Suppressor macrophage treated with lipopolysaccharide for 4 hours (primary cell): ENCODE measurements at regions not wholly inside any gene's neighbourhood (a gene's known extent, or its start where the extent isn't known, plus 50 kb on each side); places are given as distances from the start of the nearest gene placed in this dataset.
"Not testable (repeated sequence)": the region's sequence is repeated elsewhere in the genome, so short reads cannot be mapped to it uniquely, and the experiment has no call there.

Experiments used
- DNase-seq: peaks from one replicate; pipeline ENCODE4 v3.0.0-alpha.2; 2020

DNA sequence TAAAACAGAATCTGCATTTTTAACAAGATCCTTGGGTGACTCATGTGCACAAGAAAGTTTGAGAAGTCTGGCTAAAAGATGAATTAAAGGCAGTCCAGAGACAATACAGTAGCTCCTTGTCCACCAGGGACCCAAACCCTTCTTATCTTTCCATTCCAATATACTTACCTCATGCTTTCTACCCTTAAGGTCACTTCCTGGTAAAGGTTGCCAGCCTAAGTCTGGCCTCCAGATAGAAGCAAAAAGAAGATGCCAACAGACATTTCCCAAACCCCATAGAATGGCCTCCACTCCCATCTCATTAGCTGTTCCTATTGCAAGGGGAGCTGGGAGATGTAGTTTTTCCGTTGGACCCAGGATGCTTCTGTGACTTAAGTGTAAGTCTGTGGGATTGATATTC, 101.4 kb upstream of the XYLT1 start:
- no peak for DNase-seq

DNA sequence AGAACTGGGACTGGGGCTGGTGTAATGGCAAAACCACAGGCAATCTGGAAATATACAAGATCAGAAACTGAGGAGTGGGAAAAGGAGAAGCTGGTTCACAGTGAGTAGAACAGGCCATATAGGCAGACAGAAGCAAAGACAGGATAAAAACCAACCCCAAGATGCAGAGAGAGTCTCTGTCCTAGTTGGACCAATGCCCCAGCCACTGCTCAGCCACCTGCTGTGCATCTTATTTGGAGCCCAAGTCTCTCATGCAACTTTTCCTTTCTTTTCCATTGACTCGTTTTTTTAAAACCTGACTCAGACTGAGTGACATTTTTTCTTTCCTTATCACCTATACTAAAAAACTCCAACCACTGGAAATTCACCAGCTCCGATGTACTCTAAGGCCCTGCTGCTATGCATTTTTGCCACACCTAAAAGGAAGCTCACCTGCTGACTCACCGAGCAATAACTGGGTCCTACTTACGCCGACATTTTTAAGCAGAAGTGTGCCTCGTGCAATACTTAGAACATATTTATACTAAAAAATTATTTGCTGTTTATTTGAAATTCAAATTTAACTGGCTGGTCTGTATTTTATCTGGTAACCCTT, 100.8 kb upstream of the XYLT1 start:
- DNase-seq = no peak

DNA sequence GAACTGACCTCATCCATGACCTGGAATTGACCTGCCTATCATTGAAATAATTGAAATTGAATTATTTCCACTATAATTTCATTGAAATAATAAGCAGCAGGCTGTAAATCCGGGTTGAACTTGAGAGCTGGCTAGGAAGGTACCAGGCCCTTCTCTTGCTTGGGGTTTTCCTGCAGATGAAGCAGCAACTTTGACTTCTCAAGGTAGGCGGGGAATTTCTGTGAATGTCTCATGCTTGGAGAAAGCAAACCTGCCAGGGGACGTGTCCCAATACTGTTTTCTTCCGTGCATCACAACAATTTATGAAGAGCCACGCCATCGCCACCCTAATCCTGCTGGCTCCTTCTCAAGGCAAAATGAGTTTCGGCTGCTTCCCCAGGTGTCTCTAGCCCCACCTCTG, 97.5 kb upstream of the XYLT1 start:
- no peak for DNase-seq

DNA sequence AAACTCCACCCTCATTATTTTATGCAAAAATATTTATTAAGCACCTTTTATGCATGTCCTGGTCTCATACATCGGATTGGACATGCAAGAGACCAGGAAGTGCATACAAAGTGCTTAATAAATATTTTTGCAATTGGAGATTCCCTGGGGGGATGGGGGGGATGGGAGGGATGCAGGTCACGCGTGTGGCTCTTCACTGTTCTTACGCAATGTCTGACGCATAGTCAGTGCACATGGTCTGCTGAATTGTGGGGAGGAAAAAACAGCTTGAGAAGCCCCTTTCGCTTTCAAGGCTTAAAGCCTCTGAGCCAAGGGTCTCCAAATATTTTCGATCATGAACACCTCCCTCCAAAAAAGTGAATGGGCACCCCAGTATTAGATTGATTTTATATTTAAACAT, 96.7 kb upstream of the XYLT1 start:
- DNase-seq = peak; percentile 9

DNA sequence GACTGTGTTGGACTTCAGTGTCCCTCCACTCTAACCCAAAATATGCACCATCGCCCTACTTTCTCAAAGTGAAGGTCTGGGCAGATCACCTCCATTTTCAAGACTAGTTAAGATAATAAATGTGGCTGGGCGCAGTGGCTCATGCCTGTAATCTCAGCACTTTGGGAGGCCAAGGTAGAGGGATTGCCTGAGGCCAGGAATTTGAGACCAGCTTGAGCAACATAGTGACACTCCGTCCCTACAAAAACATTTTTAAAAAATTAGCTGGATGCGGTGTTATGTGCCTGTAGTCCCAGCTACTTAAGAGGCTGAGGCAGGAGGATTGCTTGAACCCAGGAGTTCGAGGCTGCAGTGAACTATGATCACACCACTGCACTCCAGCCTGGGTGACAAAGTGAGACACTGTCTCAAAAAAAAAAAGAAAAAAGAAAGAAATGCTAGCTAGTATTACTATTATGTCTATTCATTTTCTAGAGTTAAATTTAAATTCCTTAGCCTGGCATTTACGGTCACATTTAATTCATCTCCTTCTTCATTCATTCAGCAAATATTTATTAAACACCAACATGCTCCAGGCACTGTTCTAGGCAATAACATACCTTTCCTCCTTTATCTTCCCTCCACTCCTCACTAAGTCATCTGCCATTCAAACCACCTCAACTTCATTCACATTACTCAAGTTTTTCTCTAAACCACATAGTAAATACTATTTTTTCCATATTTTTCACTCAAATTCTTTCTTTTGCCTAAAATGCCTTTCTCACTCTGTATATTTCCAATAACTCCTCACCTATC, 96.1 kb upstream of the XYLT1 start:
- no peak for DNase-seq

DNA sequence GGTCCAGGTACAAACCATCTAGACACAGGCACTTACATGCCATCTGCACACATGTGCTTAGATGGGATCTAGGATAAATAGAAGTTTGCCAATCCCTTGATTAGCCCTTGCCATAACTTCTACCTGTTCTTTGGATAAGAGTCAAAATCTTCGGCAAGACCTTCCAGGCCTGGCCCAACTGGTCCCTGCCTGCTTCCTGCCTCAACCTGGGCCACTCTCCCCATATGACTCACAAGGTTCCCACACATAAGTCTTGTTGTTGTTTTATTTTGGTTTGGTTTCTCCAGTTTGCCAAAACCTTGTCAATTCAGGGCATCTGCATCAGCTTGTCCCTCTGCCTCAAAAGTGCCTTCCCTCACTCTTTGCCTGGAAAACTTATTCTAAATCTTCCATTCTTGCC, 95.3 kb upstream of the XYLT1 start:
- no peak for DNase-seq

DNA sequence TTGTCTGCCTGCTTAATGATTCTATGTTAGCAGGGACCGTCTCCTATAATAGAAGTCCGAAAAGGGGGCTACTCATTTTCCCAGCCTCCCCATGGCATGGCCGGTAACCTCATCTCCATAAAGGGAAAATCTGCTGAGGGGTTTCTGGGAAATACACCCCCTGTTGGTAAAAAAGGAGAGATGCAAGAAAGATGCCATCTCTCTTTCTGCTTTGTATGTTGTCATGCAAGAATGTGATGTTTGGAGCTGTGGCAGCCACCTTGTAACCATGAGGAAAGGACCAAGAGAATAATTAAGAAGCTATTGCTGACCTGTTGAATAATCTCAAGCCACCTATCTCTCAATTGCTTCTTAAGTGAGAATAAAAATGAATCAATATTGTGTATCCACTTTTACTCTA, 94.8 kb upstream of the XYLT1 start:
- no peak for DNase-seq

DNA sequence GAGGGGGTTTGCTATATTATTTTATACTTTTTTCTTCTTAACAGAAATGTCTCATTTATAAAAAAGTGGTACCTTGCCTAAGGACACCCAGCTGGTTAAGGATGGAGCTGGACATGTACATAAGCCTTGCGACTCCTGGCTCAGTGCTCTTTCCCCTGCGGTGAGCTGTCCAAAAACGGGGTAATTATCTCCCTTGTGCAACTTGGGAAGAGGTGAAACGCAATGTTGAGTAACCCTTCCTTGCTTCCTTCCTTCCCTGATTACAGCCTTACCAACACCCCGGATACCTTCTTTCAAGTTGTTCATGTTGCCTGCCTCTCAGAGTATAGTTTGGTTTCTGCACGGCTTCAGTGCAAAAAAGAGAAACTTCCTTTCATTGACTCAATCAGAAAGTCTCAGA, 94.1 kb upstream of the XYLT1 start:
- DNase-seq = no peak

DNA sequence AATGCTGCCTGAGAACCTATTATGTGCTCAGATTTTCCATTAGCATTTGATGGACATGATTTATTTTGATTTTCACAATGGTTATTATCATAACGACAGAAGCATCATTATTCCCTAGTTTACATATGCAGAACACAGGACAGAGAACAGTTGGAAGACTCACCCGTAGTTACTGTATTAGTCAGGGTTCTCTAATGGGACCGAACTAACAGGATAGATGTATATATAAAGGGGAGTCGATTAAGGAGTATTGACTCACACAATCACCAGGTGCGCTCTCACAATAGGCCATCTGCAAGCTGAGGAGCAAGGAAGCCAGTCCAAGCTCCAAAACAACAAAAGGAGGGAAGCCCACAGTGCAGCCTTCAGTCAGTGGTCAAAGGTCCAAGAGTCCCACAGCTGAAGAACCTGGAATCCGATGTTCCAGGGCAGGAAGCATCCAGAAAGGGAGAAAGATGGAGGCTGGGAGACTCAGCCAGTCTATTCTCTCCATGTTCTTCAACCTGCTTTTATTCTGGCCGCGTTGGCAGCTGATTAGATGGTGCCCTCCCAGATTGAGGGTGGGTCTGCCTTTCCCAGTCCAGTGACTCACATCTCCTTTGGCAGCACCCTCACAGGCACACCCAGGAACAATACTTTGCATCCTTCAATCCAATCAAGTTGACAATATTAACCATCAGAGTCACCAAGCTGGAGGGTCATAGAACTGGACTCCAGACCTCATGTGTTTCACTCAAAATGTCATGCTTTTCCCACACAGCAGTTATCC, 92.7 kb upstream of the XYLT1 start:
- DNase-seq = no peak

DNA sequence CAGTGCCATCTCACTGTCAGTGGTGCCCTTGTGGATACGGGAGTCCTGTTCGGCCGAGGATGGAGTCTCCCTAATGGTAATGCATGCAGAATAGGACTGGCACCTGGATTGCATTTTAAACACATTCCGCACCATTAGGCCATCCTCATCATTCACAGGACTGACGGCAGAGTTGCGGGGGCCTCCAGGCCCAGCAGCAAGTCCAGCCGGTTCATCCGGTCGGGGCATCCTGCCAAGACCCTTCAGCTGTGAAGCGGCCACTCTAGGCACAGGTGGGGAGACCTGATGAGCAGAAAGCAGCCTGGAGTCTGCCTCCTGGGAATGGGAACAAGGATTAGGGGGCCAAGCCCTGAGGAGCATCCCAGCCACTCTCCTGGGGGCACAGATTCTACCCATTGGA, 90.3 kb upstream of the XYLT1 start:
- no peak for DNase-seq

DNA sequence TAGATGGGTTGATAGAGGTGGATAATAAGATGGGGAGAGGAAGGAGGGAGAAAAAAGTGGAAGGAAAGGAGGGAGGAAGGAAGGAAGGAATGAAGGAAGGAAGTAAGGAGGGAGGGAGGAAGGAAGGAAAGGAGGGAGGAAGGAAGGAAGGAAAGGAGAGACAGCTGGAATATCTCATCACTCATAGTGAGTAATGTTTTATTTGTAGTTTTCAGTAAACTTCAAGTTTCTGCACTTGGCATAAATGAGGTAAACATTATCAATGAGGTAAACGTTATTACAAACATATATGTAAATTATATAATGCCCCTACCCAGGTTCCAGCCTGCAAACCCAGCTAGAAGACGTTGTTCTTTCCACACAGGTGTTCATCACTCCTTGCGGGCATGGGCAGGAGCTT, 89.8 kb upstream of the XYLT1 start:
- no peak for DNase-seq

DNA sequence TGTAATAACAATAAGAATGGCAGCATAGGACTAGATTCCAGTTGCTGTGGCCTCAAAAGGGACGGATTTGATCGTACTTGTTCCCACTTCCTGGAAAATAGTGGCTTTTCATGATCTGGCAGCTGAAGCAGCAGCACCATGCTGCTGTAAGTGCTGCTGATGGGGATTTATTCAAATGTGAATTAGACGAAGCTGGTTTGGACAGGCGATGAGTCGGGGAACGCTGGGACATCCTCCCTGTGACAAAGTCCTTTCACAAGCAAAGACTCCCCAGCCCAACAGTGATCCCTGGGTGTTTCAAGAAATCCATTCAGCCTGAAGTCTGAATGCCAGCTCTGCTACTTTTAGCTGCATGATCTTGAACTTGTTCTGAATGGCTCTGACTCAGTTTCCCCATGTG, 88.6 kb upstream of the XYLT1 start:
- DNase-seq = no peak

DNA sequence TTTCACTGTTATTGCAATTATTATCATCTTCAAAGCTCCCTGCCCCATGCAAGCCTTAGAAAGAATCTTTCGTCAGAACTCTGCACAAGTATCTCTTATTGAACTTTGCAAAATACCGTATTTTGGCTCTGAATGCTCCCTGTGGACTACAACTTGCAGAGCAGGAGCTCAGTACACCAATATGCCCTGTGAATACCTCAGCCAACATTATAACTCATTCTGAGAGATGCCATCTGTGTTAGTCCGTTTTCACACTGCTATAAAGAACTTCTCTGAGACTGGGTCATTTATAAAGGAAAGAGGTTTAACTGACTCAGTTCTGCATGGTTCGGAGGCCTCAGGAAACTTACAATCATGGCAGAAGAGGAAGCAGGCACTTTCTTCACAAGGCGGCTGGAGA, 87.2 kb upstream of the XYLT1 start:
- DNase-seq = no peak

DNA sequence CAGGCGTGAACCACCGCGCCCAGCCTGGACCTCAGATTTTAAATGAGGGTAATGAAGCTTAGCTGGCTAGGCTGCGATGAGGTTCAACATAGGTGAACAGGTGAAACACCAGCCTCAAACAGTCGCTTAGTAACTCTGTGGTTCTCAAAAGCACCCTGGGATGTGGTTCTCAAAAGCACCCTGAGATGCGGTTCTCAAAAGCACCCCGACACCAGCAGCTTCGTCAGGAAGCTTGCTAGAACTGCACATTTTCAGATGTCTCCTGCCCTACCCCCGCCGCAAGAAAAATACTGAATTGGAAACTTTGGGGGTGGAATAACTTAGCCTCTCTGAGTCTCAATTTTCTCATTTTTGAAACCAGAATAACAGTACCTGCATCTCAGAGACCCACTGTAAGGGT, 86.7 kb upstream of the XYLT1 start:
- DNase-seq = no peak

DNA sequence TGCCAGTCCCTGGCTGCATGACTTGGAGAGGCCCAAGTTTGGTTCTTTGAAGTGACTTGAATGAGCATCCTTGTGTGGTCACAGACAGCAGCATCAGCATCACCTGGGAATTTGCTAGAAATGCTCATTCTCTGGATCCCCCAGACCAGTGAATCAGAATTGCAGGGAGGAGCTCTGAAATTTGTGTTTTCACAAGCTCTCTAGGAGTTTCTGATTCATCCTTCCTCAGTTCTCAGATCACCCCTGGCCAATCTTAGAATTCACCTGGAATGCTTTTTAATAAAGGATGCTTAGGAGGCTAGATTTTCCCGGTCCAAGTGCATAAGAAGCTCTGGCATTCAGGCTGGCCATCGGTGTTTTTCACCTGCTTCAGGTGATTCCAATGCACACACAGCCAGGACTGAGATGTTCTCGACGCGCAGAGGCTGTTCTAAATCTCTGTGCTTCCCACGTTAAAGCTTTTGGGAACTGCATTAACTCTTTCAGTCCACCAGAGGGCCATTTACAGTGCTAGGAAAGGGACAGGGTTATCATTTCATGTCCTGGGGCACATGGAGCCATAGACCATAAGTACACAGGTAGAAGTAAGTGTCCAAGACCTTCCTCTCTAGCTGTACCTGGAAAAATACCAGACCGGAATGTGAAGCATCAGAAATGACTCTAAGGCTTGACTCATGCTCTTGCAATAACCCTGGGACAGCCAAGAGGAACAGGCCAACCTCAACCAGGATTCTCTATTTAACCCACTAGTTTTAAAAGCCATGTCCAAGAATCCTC, 85.7 kb upstream of the XYLT1 start:
- peak; percentile 39 for DNase-seq

DNA sequence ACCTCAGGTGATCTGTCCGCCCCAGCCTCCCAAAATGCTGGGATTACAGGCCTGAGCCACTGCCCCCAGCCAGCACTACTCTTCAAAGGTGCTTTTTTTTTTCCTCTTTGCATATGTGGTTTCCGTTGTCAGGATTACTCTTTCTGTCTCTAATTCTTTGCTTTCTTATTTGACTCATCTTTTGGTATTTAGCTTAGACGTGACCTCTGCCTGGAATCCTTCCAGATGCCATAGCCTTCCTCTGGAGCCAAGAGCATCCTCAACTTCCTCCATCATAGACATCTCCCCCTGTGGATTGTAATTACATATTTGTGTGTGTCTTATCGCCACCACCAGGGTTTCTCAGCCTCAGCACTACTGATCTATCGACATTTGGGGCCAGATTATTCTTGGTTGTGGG, 84.4 kb upstream of the XYLT1 start:
- no peak for DNase-seq

DNA sequence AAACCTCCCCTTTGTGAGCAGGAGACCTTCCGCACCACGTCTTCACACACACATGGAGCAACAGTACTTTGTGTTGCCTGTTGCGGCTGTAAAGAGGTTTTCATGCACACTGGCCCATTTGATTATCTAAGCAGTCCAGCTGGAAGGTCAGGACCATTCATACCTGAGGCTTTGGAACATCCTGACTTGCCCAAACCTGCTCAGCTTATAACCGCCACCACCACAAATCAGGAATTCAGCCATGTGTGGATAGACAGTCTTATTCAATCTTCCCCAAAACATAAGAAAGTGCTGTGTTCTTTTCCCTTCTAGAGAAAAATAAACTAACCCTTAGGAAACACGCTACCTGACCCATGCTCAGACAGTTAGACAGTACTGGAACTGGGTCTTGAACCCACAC, 81.6 kb upstream of the XYLT1 start:
- no peak for DNase-seq

DNA sequence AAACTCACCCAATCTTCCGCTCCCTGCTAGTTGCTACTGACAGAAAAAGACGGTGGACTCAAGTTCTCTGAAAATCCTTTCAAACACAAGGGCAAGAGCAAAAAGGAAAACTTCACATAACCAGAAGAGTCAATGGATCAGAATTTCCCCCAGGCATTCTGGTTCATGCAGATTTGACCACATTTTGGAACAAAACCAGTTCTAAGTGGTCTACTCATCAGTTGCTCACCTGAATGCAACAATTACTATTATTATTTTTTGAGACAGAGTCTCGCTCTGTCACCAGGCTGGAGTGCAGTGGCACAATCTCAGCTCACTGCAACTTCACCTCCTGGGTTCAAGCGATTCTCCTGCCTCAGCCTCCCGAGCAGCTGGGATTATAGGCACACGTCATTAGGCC, 80.9 kb upstream of the XYLT1 start:
- not testable (repeated sequence) for DNase-seq

DNA sequence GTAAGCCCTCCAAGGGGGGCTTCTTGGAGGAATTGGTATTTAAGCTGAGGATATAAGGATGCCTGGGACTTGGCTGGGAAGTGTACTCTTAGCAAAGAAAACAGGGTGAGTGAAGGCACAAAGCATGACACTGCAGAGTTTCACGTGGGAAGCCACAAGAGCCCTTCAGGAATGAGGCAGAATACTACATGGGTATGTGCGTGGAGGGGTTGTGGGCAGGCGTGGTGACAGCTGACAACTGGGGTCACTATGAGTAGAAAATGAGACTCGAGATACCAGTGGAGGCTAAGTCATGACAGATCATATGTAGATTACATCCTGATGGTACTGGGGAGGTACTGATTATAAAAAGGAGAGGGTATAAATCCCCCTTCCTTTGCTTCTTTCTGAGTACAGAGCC, 78.1 kb upstream of the XYLT1 start:
- DNase-seq = no peak

DNA sequence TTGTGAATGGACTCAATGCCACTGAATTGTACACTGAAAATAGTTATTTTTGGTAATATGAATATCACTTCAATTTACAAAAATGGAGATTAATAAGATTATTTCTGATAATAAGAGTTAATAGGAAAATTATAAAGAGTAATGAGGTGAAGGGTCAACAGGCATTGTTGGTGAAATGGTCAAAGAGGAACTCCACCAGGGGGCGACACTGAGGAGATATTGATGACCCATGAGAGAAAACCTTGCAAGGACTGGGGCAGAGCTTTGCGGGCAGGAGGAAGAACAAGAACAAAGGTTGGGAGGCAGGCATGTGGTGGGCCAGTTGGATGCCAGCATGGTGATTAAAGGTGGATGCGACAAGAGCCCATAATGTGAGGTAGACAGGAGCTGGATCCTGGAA, 74.0 kb upstream of the XYLT1 start:
- DNase-seq = peak; percentile 25

DNA sequence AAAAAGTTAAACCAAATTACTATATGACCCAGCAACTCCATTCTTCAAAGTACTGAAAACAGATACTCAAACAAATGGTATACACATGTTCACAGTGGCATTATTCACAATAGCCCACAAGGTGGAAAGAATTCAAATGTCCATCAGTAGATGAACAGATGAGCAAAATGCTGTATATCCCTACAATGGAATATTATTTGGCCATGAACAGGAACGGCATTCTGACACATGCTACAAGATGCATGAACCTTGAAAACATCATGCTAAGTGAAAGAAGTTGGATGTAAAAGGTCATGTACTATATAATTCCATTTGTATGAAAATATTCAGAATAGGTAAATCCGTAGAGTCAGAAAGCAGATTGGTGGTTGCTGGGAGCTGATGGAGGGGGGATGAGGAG, 73.5 kb upstream of the XYLT1 start:
- DNase-seq = no peak

DNA sequence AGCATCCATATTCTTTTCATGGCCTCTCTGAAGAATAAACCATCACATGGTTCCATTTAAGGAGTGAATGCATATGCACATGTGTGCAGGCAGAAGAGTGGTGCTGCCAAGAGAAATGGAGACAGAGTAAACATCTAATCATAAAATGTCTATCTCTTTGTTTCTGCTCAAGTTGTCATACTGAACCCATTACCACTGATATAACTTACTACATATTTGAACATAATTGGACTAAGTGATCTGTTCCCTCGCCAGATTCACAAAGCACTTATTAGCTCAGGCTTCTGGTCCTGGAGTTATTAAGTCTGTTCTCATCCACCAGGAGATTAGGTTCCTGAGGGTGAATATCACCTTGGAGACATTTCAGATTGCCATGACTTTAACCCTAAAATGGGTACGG, 72.3 kb upstream of the XYLT1 start:
- no peak for DNase-seq

DNA sequence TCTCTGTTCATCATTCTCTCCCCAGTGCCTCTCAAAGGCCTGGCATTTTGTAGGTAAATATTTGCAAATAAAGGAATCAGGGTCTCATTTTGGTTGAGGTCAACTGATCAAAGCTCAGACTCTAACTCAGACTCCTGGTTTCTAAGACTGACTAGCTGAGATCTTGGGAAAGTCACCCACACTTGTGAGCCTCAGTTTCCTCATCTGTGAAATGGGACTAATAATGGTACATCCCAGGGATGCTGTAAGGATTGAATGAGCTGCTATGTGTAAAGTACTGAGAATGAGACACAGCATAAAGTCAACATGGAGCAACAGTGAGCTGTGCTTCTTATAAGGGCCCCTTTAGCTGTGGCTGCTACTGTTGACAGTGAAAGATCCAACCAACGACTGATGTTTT, 70.6 kb upstream of the XYLT1 start:
- DNase-seq = no peak

DNA sequence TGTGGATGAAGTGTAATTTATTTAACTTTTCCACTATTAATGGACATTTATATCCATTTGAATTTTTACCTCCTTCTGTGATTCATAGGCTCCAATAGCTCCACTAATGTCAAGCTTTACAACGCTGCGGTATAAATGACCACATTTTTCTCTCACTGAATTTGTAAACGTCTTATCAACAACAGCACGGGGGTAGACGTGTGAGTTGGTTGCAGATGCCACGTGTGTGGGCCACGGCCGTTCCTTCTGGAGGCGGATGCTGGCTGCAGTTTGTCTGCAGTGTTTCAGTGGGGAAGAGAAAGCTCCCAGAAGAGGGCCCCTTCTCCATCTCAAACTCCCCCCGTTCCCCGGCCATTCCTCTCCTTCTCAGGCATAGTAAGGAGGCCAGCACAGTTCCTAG, 68.2 kb upstream of the XYLT1 start:
- DNase-seq = no peak
